ENCODE measurements at regions not wholly inside any gene's neighbourhood (a gene's known extent, or its start where the extent isn't known, plus 50 kb on each side); places are given as distances from the start of the nearest gene placed in this dataset.

GRCh38 chr7:28890137-28890536, 68.0 kb downstream of the TRIL start:
- Histone ChIP-seq H3K4me3 (ENCODE audit: low read length in 3 of 3) (peak overlapping the region in 2 of 3 donors; percentile 24 to 26), H3K4me1 (ENCODE audit: control insufficient read depth in 2 of 3, insufficient read depth in 2 of 3, low read depth in 1 of 3, low read length in 3 of 3) (peaks cover 0 to 5% (median 4%) of the 10 kb centered on the region in 3 donors), H3K27ac (ENCODE audit: low read depth in 2 of 2, low read length in 2 of 2) (peak overlapping the region; percentile 54 to 80), H3K36me3 (ENCODE audit: control insufficient read depth in 2 of 3, insufficient read depth in 3 of 3, low read length in 3 of 3) (no peaks in the 10 kb centered on the region), H3K9me3 (ENCODE audit: control insufficient read depth in 2 of 3, insufficient read depth in 1 of 3, low read length in 3 of 3) (no peaks in the 10 kb centered on the region), H3K9ac (ENCODE audit: low read length in 3 of 3) (no peak overlapping the region), H3K27me3 (ENCODE audit: control insufficient read depth, insufficient read depth, low read length) (no peaks in the 10 kb centered on the region)
- no peak for TF ChIP-seq CTCF (IDR thresholded peaks at IDR 0.05; ENCODE audit: borderline replicate concordance, extremely low read depth, insufficient read depth)
- DNase-seq = no peak
- intact Hi-C loops (cut with DNase I) = no loop called here
- FAIRE-seq = no peak

- no peaks in the 10 kb centered on the region for H3K36me3 ChIP-seq (ENCODE audit: control insufficient read depth in 2 of 3, insufficient read depth in 3 of 3, low read length in 3 of 3)
- H3K4me1 ChIP-seq (ENCODE audit: control insufficient read depth in 2 of 3, insufficient read depth in 2 of 3, low read depth in 1 of 3, low read length in 3 of 3) = peaks cover 0 to 5% (median 4%) of the 10 kb centered on the region in 3 donors
- no peak overlapping the region for H3K4me3 ChIP-seq (ENCODE audit: low read length in 3 of 3)
- H3K9ac ChIP-seq (ENCODE audit: low read length in 3 of 3) = no peak overlapping the region
- no peaks in the 10 kb centered on the region for H3K27me3 ChIP-seq (ENCODE audit: control insufficient read depth, insufficient read depth, low read length)
- intact Hi-C loops (cut with DNase I) = no loop called here
- no peak for TF ChIP-seq CTCF (IDR thresholded peaks at IDR 0.05; ENCODE audit: borderline replicate concordance, extremely low read depth, insufficient read depth)
- peak in 3 of 5 donors; percentile 50 to 66 (median 53) for DNase-seq
- FAIRE-seq = no peak
- H3K27ac ChIP-seq (ENCODE audit: low read depth in 2 of 2, low read length in 2 of 2) = no peak overlapping the region
- no peaks in the 10 kb centered on the region for H3K9me3 ChIP-seq (ENCODE audit: control insufficient read depth in 2 of 3, insufficient read depth in 1 of 3, low read length in 3 of 3)
Measured at GRCh38 chr7:28889290-28889689, 68.8 kb downstream of the TRIL start.

- intact Hi-C loops (cut with DNase I) = no loop called here
- DNase-seq (no peak), FAIRE-seq (no peak)
- no peak for TF ChIP-seq CTCF (IDR thresholded peaks at IDR 0.05; ENCODE audit: borderline replicate concordance, extremely low read depth, insufficient read depth)
- Histone ChIP-seq H3K4me3 (ENCODE audit: low read length in 3 of 3) (no peak overlapping the region), H3K9ac (ENCODE audit: low read length in 3 of 3) (no peak overlapping the region), H3K9me3 (ENCODE audit: control insufficient read depth in 2 of 3, insufficient read depth in 1 of 3, low read length in 3 of 3) (no peaks in the 10 kb centered on the region), H3K27me3 (ENCODE audit: control insufficient read depth, insufficient read depth, low read length) (no peaks in the 10 kb centered on the region), H3K36me3 (ENCODE audit: control insufficient read depth in 2 of 3, insufficient read depth in 3 of 3, low read length in 3 of 3) (no peaks in the 10 kb centered on the region), H3K27ac (ENCODE audit: low read depth in 2 of 2, low read length in 2 of 2) (no peak overlapping the region), H3K4me1 (ENCODE audit: control insufficient read depth in 2 of 3, insufficient read depth in 2 of 3, low read depth in 1 of 3, low read length in 3 of 3) (peaks cover 0 to 2% (median 0%) of the 10 kb centered on the region in 3 donors)
Measured at GRCh38 chr7:28885771-28886170, 72.4 kb downstream of the TRIL start.

- Histone ChIP-seq H3K36me3 (ENCODE audit: control insufficient read depth in 2 of 3, insufficient read depth in 3 of 3, low read length in 3 of 3) (no peaks in the 10 kb centered on the region), H3K4me1 (ENCODE audit: control insufficient read depth in 2 of 3, insufficient read depth in 2 of 3, low read depth in 1 of 3, low read length in 3 of 3) (no peaks in the 10 kb centered on the region), H3K4me3 (ENCODE audit: low read length in 3 of 3) (no peak overlapping the region), H3K27ac (ENCODE audit: low read depth in 2 of 2, low read length in 2 of 2) (no peak overlapping the region), H3K9ac (ENCODE audit: low read length in 3 of 3) (no peak overlapping the region), H3K27me3 (ENCODE audit: control insufficient read depth, insufficient read depth, low read length) (no peaks in the 10 kb centered on the region), H3K9me3 (ENCODE audit: control insufficient read depth in 2 of 3, insufficient read depth in 1 of 3, low read length in 3 of 3) (no peaks in the 10 kb centered on the region)
- no peak for DNase-seq
- no peak for FAIRE-seq
- intact Hi-C loops (cut with DNase I) = no loop called here
- TF ChIP-seq CTCF (IDR thresholded peaks at IDR 0.05; ENCODE audit: borderline replicate concordance, extremely low read depth, insufficient read depth) = no peak
Measured at GRCh38 chr7:28882869-28883470, 75.2 kb downstream of the TRIL start.
